AG04450 (cell line): ENCODE measurements at regions not wholly inside any gene's neighbourhood (a gene's known extent, or its start where the extent isn't known, plus 50 kb on each side); places are given as distances from the start of the nearest gene placed in this dataset.

Source experiments
- CTCF ChIA-PET: fragments of 300-600, 350-600 bp; formaldehyde crosslinking; extraction: SDS; loops from one replicate; lab custom pipeline; 2022; ENCODE audit warnings: antibody characterized with exemption, inconsistent platforms; lab: Charles Lee
- POLR2A ChIA-PET: fragments of 350-600 bp; formaldehyde crosslinking; extraction: SDS; loops from one replicate; lab custom pipeline; 2021; ENCODE audit warnings: antibody characterized with exemption, inconsistent platforms; lab: Yijun Ruan, JAX
- DNase-seq: peaks from one replicate; pipeline ENCODE4 v3.0.0-alpha.2; 2011; ENCODE audit warnings: low read depth, low spot score
- H3K27ac ChIP-seq: one replicate; pipeline ENCODE4 v1.5.1; 2012; ENCODE audit warnings: low read depth, low read length, control low read depth
- H3K27me3 ChIP-seq: one replicate; pipeline ENCODE4 v1.6.0; 2012; ENCODE audit warnings: low read length; ENCODE audit not compliant: control insufficient read depth, insufficient read depth
- H3K4me3 ChIP-seq: 2 replicates; pipeline ENCODE4 v1.5.1; 2011; ENCODE audit warnings: mild to moderate bottlenecking, low read depth, low read length, control low read depth
- H3K9me3 ChIP-seq: 2 replicates; pipeline ENCODE4 v1.5.1; 2012; ENCODE audit warnings: low read length; ENCODE audit not compliant: control insufficient read depth, insufficient read depth
- CTCF ChIP-seq: IDR thresholded peaks from 2 replicates; pipeline ENCODE4 v1.5.1; 2011; ENCODE audit warnings: low read depth, low read length, control low read depth, inconsistent platforms

DNA sequence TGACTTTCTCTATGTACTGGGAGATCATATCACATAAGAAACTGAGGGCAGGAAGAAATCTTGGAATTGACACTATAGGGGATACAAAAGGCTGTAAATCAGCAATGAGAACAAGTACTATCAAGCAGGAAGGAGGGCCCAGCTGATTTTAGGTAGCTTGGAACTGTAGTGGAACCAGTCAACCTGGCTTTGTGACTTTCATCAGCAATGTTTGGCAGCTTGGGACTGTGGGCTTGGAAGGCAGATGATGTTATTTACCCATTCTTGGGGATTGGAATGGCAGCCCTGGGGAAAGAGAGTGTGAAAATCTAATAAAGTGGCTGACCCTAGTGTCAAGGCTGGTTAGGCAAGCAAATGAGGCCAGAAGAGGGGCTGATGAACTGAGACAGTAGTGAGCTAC, 1073.3 kb downstream of the ADGRL2 start:
- POLR2A ChIA-PET = no interaction called here
- no peaks in the 10 kb centered on the region for H3K27me3 ChIP-seq

GRCh38 chr1:82870332-82870731, 1069.6 kb downstream of the ADGRL2 start:
- no peaks in the 10 kb centered on the region for H3K27me3 ChIP-seq
- no peak overlapping the region for H3K27ac ChIP-seq
- no peak for TF ChIP-seq CTCF
- no peaks in the 10 kb centered on the region for H3K9me3 ChIP-seq
- H3K4me3 ChIP-seq = no peak overlapping the region
- POLR2A ChIA-PET = no interaction called here
- DNase-seq = no peak
- CTCF ChIA-PET = no interaction called here

More for the DNA sequence above, 1073.3 kb downstream of the ADGRL2 start:
- Histone ChIP-seq H3K4me3 (no peak overlapping the region), H3K9me3 (no peaks in the 10 kb centered on the region), H3K27ac (no peak overlapping the region)
- no peak for TF ChIP-seq CTCF
- DNase-seq = no peak
- CTCF ChIA-PET = no interaction called here

GRCh38 chr1:82867781-82868180, 1067.0 kb downstream of the ADGRL2 start:
- no peak overlapping the region for H3K4me3 ChIP-seq
- no peak for DNase-seq
- CTCF ChIA-PET = no interaction called here
- no peaks in the 10 kb centered on the region for H3K9me3 ChIP-seq
- POLR2A ChIA-PET = no interaction called here
- no peak overlapping the region for H3K27ac ChIP-seq
- no peaks in the 10 kb centered on the region for H3K27me3 ChIP-seq
- TF ChIP-seq CTCF = no peak

DNA sequence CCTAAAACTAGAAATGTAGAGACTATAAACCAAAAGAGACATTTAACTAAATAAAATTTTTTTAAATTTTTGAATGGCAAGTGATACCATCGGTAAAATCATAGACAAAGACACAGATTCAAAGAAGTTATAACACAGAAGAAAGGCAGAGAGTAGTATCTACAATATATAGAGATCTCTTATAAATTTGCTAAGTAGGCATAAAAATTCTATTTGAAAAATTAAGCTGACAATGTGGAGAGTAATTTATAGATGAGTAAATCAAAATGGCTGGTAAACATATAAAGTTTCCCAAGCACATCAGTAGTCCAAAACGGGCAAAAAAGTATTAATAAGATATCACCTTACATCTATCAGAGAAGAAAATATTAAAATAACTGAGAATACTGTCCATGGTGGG, 1061.0 kb downstream of the ADGRL2 start:
- DNase-seq = no peak
- no peaks in the 10 kb centered on the region for H3K9me3 ChIP-seq
- H3K27me3 ChIP-seq = no peaks in the 10 kb centered on the region
- POLR2A ChIA-PET = no interaction called here
- no peak for TF ChIP-seq CTCF
- no peak overlapping the region for H3K4me3 ChIP-seq
- no peak overlapping the region for H3K27ac ChIP-seq
- CTCF ChIA-PET = no interaction called here

DNA sequence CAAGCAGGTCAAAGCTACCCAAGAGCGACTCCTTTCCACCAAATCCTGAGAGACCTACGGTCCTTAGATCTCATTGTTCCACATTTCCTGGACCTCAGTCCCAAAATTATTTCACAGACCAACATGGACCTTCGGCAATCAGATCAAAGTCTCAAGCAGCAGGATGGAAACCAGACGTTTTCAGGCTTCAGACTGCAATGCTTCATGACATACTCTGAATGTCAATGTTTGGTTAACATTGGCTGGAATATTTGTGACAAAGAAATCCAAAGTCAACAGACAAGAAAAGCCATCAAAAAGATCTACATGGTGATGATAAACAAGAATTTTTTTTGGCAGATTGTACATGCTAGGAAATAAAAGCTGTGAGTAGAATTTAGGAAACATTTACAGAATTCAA, 1057.3 kb downstream of the ADGRL2 start:
- Histone ChIP-seq H3K4me3 (no peak overlapping the region), H3K27ac (no peak overlapping the region), H3K27me3 (no peaks in the 10 kb centered on the region), H3K9me3 (no peaks in the 10 kb centered on the region)
- CTCF ChIA-PET = no interaction called here
- no peak for TF ChIP-seq CTCF
- no peak for DNase-seq
- POLR2A ChIA-PET = no interaction called here
